Heart left ventricle (tissue), 16 donors: ENCODE measurements at regions not wholly inside any gene's neighbourhood (a gene's known extent, or its start where the extent isn't known, plus 50 kb on each side); places are given as distances from the start of the nearest gene placed in this dataset.
"Not testable (repeated sequence)": the region's sequence is repeated elsewhere in the genome, so short reads cannot be mapped to it uniquely, and the experiment has no call there.

Experiments used
- ATAC-seq, 4 donors: fragments of 200-7000 bp; cut with Tn5 transposase; one replicate each; pipeline ENCODE4 v1.9.1; 2020 to 2022; ENCODE audit warnings: moderate library complexity in 4 of 4, mild to moderate bottlenecking in 3 of 4, moderate number of reproducible peaks in 1 of 4
- DNase-seq, 5 donors: peaks; one replicate each; pipeline ENCODE4 v3.0.0-alpha.2; 2020
- H3K27ac ChIP-seq, 12 donors: fragments of 200-600 bp; sonication (generic) in 4 of 12; one replicate each; pipeline versions ENCODE4 v1.5.0 to v1.8.0; 2016 to 2022; ENCODE audit warnings: mild to moderate bottlenecking in 2 of 12
- H3K27me3 ChIP-seq, 9 donors: fragments of 200-600 bp; sonication (generic) in 2 of 9; one replicate each; pipeline versions ENCODE4 v1.5.1 to v1.8.0; 2016 to 2022; ENCODE audit warnings: mild to moderate bottlenecking in 3 of 9
- H3K36me3 ChIP-seq, 9 donors: fragments of 200-600 bp; sonication (generic) in 2 of 9; one replicate each; pipeline versions ENCODE4 v1.5.0 to v1.8.0; 2018 to 2022; ENCODE audit warnings: mild to moderate bottlenecking in 2 of 9
- H3K4me1 ChIP-seq, 12 donors: fragments of 200-600 bp; sonication (generic) in 4 of 12; one replicate each; pipeline versions ENCODE4 v1.5.0 to v1.8.0; 2016 to 2022; ENCODE audit warnings: mild to moderate bottlenecking in 3 of 12
- H3K4me3 ChIP-seq, 12 donors: fragments of 200-600 bp; sonication (generic) in 4 of 12; one replicate each; pipeline versions ENCODE4 v1.5.0 to v1.8.0; 2017 to 2022; ENCODE audit warnings: mild to moderate bottlenecking in 9 of 12, moderate library complexity in 4 of 12
- H3K9me3 ChIP-seq, 12 donors: fragments of 200-600 bp; sonication (generic) in 4 of 12; one replicate each; pipeline versions ENCODE4 v1.5.0 to v1.8.0; 2016 to 2022; ENCODE audit warnings: mild to moderate bottlenecking in 1 of 12
- CTCF ChIP-seq, 12 donors: fragments of 200-600 bp; sonication (generic) in 4 of 12; IDR thresholded peaks; one replicate each; pipeline versions ENCODE4 v1.5.0 to v1.8.0; 2018 to 2022; ENCODE audit warnings: antibody characterized with exemption in 12 of 12, mild to moderate bottlenecking in 5 of 12
- POLR2A ChIP-seq, 2 donors: fragments of 450-650 bp; IDR thresholded peaks; one replicate each; pipeline ENCODE4 v1.6.1; 2017; ENCODE audit warnings: antibody characterized with exemption in 2 of 2, mild to moderate bottlenecking in 2 of 2, moderate library complexity in 2 of 2
- WGBS, 4 donors: extraction: QIAGEN DNeasy Blood & Tissue Kit in 2 of 4; methylation state at CpG; one replicate each; pipeline versions ENCODE4 v1.1.5 to v1.1.7; 2013 to 2018; 5-methylcytosine and 5-hydroxymethylcytosine counted together
- intact Hi-C, 10 donors: fragments of 100-400 bp; cut with DNase I; formaldehyde crosslinking; loops; one replicate each; pipeline versions ENCODE4 v1.11.1 to v1.14.2; 2022
- donor health status: ischemic (EF 13 %, LVEDD 7.1; RV severe dilation, severe dysfunction).
- donor health status: healthy with polysubstance abuse.
- donor health status: DM: no; HTN: yes; CAD: no.
- donor health status: DM: no; HTN: no; CAD: no.
- donor health status: ischemic (EF 25% LVEDD 6.9; RV normal size, moderate dysfunction).
- donor health status: ischemic (EF 25% LVEDD 5.7; RV mildly dilated, moderate dysfunction).
- donor health status: healthy.
- donor health status: DM: yes; HTN: yes; CAD: no.
- donor health status: ischemic (EF 35%, LVEDD 5.7; RV mildly dilated, moderate dysfunction).
- donor health status: nonischemic (EF 11% LVEDD 7.7; RV severe dilation, severe dysfunction).
- donor health status: DM: yes; HTN: yes; CAD: no.
- donor health status: PGD.
- donor health status: ischemic (EF 29% LVEDD 5.4; RV normal size, mild dysfunction).
- donor health status: nonischemic (EF 23%, LVEDD 6.1; RV moderate dilation, normal function).

GRCh38 chr12:88367231-88367630 is 213.0 kb downstream of the KITLG start:
- no peak for ATAC-seq
- intact Hi-C loops = no loop called here
- H3K4me1 ChIP-seq = peaks cover 0 to 5% (median 0%) of the 10 kb centered on the region in 12 donors

GRCh38 chr12:88368077-88368476 is 212.2 kb downstream of the KITLG start:
- ATAC-seq, H3K9me3 ChIP-seq, H3K27ac ChIP-seq, intact Hi-C loops, H3K4me3 ChIP-seq, H3K36me3 ChIP-seq, H3K27me3 ChIP-seq, H3K4me1 ChIP-seq, DNase-seq: not testable (repeated sequence)
- WGBS, 4 donors = 83 to 86% (median 84%) methylated on average over 5 of the region's 5 CpGs

More at GRCh38 chr12:88367231-88367630, 213.0 kb downstream of the KITLG start:
- no peak for TF ChIP-seq POLR2A (IDR thresholded peaks at IDR 0.05)
- no peak for TF ChIP-seq CTCF (IDR thresholded peaks at IDR 0.05)
- Histone ChIP-seq H3K27me3 (no peaks in the 10 kb centered on the region), H3K4me3 (no peak overlapping the region), H3K36me3 (no peaks in the 10 kb centered on the region), H3K9me3 (peaks cover 0 to 9% (median 0%) of the 10 kb centered on the region in 12 donors), H3K27ac (no peak overlapping the region)
- DNase-seq = no peak

GRCh38 chr12:88371416-88372183 is 208.7 kb downstream of the KITLG start:
- H3K4me1 ChIP-seq = no peaks in the 10 kb centered on the region
- intact Hi-C loops = no loop called here
- H3K36me3 ChIP-seq = no peaks in the 10 kb centered on the region
- H3K27ac ChIP-seq = no peak overlapping the region
- DNase-seq (no peak), ATAC-seq (no peak)
- no peak for TF ChIP-seq CTCF (IDR thresholded peaks at IDR 0.05)
- no peak for TF ChIP-seq POLR2A (IDR thresholded peaks at IDR 0.05)
- no peaks in the 10 kb centered on the region for H3K27me3 ChIP-seq
- H3K9me3 ChIP-seq = no peaks in the 10 kb centered on the region
- WGBS, 4 donors = 93 to 96% (median 94%) methylated on average over 7 of the region's 7 CpGs
- no peak overlapping the region for H3K4me3 ChIP-seq

GRCh38 chr12:88375306-88376305 is 204.7 kb downstream of the KITLG start:
- H3K27me3 ChIP-seq = no peaks in the 10 kb centered on the region
- no peak overlapping the region for H3K27ac ChIP-seq
- no peak for ATAC-seq
- no peak overlapping the region for H3K4me3 ChIP-seq
- WGBS, 4 donors = 93 to 97% (median 94%) methylated on average over 6 of the region's 6 CpGs
- intact Hi-C loops = no loop called here
- TF ChIP-seq POLR2A (IDR thresholded peaks at IDR 0.05) = no peak
- no peak for TF ChIP-seq CTCF (IDR thresholded peaks at IDR 0.05)
- no peaks in the 10 kb centered on the region for H3K9me3 ChIP-seq
- no peak for DNase-seq
- no peaks in the 10 kb centered on the region for H3K4me1 ChIP-seq
- no peaks in the 10 kb centered on the region for H3K36me3 ChIP-seq
